ENCODE measurements at regions not wholly inside any gene's neighbourhood (a gene's known extent, or its start where the extent isn't known, plus 50 kb on each side); places are given as distances from the start of the nearest gene placed in this dataset.
A peak's percentile ranks its signal among the peaks of the same experiment; 100 is the strongest.

- no peak for DNase-seq
Observed at GRCh38 chr16:85294810-85295508, 182.7 kb upstream of the CIBAR2 start.

- peak; percentile 46 for DNase-seq
Observed at GRCh38 chr16:85296859-85297660, 184.8 kb upstream of the CIBAR2 start.

- no peak for DNase-seq
Observed at GRCh38 chr16:85297881-85298280, 185.6 kb upstream of the CIBAR2 start.

- DNase-seq, result no peak
Observed at GRCh38 chr16:85300406-85300968, 188.2 kb upstream of the CIBAR2 start.

- no peak for DNase-seq
Observed at GRCh38 chr16:85301231-85301630, 189.0 kb upstream of the CIBAR2 start.

GRCh38 chr16:85302018-85302847, 190.0 kb upstream of the CIBAR2 start:
- DNase-seq, result no peak

- DNase-seq, result no peak
Observed at GRCh38 chr16:85302848-85303353, 190.6 kb upstream of the CIBAR2 start.

GRCh38 chr16:85303354-85303883, 191.1 kb upstream of the CIBAR2 start:
- peak; percentile 64 for DNase-seq

- DNase-seq, result no peak
Observed at GRCh38 chr16:85304337-85304736, 192.1 kb upstream of the CIBAR2 start.

GRCh38 chr16:85306071-85306792, 194.0 kb upstream of the CIBAR2 start:
- DNase-seq, result peak; percentile 45

- no peak for DNase-seq
Observed at GRCh38 chr16:85306793-85307551, 194.7 kb upstream of the CIBAR2 start.

- no peak for DNase-seq
Observed at GRCh38 chr16:85307552-85308364, 195.5 kb upstream of the CIBAR2 start.

GRCh38 chr16:85308611-85309540, 196.6 kb upstream of the CIBAR2 start:
- DNase-seq, result no peak

GRCh38 chr16:85309656-85310587, 197.7 kb upstream of the CIBAR2 start:
- DNase-seq, result no peak

GRCh38 chr16:85310868-85311585, 198.8 kb upstream of the CIBAR2 start:
- DNase-seq, result no peak

- DNase-seq, result no peak
Observed at GRCh38 chr16:85311741-85312140, 199.5 kb upstream of the CIBAR2 start.

GRCh38 chr16:85312174-85312573, 199.9 kb upstream of the CIBAR2 start:
- DNase-seq, result no peak
